NCI-H2227 (cell line): ENCODE measurements at regions not wholly inside any gene's neighbourhood (a gene's known extent, or its start where the extent isn't known, plus 50 kb on each side); places are given as distances from the start of the nearest gene placed in this dataset.
"Not testable (repeated sequence)": the region's sequence is repeated elsewhere in the genome, so short reads cannot be mapped to it uniquely, and the experiment has no call there.

ENCODE experiments used
- DNase-seq: peaks from one replicate; lab custom pipeline; 2025; ENCODE audit not compliant: unreplicated experiment; lab: John Stamatoyannopoulos, UW

DNA sequence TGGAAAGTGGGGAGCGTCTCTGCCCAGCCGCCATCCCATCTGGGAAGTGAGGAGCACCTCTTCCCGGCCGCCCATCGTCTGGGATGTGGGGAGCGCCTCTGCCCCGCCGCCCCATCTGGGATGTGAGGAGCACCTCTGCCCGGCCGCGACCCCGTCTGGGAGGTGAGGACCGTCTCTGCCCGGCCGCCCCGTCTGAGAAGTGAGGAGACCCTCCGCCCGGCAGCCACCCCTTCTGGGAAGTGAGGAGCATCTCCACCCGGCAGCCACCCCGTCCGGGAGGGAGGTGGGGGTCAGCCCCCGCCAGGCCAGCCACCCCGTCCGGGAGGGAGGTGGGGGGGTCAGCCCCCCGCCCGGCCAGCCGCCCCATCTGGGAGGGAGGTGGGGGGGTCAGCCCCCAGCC, 190.0 kb upstream of the MGAT5 start:
- not testable (repeated sequence) for DNase-seq

DNA sequence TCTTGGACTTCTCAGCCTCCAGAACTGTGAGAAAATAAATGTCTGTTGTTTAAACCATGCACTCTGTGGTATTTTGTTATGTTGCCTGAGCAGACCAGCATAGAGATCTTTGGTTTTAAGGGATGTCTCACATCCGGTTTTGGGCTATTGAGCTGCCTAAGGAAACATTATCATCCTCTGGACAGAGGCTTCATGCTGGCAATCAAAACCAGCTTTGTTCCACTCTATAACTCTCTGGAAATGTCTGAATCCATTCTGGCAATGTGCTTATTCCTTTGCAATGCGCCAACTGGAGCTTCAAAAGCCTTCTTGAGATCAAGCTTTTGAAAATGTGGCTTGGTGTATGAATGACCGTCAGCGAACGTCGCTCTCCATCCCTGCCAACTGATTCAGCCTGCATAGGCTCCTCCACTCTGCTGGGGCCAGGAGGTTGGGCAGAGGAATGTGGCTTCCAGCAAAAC, 183.6 kb upstream of the MGAT5 start:
- DNase-seq, result no peak

DNA sequence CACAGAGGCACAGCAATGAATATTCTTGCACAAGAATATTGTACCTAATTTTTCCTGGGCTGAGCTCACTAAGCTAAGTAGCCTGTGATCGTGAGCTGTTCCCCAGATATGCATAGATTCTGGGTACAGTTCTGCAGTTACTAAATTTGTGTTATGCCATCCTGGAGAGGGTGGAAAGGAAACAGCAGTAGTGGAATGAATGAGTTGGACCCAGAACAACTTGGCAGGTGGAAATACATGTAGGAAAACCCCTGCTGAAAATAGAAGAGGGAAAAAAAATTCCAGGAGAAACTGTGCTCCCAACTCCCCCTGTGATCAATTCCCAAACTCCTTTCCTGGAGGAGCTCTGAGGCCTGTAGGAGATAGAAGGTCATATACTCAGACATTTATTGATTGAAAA, 181.5 kb upstream of the MGAT5 start:
- DNase-seq, result no peak

DNA sequence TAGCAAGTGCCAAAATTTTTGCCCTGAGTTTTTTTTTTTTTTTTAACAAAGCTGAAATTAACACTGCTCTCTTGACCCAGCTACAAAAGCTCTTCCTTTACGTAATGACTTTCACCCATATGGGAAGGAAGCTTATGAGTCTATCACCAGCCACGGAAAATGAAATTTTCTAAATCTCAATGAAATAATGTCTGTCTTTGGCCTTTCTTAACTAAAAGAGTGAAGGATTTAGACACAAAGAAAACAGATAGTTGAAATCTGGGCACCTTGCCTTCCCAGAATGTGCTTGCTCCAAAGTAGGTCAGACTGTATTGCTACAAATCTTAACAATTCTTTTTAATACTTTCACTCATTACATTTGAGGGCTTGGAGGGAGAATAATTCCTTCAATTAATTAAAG, 180.8 kb upstream of the MGAT5 start:
- no peak for DNase-seq

DNA sequence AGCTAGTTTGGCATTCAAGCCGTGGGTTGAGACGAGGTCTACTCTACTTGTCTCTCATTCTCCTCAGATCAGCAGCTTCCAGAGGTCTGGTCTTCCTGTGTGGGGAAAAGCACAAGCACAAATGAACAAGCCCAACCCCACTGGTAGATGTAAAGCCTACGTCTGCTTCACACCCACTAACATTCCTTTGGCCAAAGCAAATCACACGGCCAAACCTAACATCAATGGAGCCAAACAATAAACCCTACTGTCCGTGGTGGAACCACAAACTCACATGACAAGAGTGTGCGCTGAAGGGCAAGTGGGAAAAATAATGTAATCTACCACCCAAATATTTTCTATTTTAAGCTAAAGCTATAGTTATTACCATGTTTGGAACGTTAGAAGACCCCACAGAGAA, 179.3 kb upstream of the MGAT5 start:
- no peak for DNase-seq

DNA sequence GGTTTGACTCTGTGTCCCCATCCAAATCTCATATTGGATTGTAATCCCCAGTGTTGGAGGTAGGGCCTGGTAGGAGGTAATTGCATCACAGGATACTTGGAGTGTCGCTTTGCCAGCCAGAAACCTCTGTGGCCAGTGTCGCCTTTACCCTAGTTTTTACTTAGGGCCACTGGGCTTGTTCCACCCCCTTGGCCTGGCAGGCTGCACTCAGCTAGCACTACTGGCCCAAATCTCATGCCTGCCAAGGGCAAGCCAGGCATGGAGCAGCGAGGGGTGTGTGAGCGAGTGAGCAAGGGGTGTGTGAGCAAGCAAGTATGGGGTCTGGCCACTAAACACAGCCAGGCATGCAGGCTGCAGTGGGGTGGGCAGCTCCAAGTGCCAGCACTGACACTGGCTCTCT, 178.7 kb upstream of the MGAT5 start:
- no peak for DNase-seq

DNA sequence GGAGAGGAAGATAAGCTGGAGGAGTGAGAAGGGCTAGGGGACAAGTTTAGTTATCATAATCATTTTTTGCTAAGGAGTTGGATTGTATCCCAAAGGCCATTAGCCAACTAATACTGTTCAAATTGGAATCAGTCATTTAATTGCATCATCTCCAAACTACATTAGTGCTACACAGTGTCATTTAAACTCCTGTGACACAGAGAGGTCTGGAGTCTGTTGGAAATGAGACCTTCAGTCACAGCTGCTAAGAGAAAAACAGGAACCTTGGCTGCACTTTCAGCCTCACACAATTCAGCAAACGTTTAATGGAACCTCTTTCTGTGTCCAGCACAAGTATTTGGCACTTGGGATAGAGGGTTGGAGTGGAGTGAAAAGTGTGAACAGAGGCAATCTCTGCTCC, 175.5 kb upstream of the MGAT5 start:
- no peak for DNase-seq

DNA sequence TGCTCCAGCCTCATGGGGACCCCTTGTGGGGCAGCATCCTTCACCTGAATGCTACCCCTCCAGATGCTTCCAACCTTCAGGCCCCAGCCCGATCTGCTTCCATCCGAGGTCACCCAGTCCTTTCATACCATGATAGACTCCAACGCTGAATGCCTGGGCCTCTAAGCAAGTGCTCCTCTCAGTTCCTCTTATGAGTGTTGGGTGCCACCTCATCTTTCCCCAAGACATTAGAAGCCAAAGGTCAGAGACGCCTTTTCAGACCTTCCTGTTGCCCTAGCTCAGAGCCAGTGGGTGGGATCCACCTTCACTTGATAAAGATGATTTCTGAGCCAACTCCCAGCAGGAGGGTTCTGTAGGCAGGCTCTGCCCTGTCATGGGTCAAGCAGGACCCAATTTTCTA, 174.5 kb upstream of the MGAT5 start:
- DNase-seq, result peak; percentile 16

DNA sequence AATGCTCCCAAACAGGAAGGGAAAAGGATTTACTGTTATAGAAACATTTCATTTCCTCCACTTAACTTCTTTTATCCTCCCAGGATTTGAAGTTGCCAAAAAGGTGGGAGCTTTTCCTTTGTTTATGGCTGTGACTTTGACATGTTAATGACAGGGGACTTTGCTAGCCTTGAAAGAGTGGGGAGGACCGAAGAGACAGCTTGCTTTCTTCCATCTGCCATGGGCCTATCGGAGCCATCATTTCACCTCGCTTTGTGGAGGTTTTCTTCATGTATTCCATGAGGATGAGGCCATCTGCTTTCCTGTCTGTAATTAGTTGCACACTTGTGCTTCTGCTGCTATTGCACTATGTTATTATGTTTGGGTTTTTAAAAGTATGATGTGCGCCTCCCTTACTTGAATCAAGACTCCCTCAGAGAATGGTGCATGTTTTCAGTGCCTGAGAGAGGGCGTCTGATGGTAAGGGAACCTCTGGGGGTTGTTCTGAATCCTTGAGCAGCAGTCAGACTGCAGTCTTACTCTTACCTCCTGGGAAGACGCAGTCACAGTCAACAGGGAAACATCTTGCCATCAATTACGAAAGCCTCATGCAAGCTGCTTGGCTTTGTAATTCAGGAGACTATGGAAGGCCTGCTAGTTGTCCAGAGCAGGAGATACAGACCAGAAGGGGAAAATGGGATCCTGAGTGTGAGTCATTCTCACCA, 173.3 kb upstream of the MGAT5 start:
- DNase-seq, result peak; percentile 91

DNA sequence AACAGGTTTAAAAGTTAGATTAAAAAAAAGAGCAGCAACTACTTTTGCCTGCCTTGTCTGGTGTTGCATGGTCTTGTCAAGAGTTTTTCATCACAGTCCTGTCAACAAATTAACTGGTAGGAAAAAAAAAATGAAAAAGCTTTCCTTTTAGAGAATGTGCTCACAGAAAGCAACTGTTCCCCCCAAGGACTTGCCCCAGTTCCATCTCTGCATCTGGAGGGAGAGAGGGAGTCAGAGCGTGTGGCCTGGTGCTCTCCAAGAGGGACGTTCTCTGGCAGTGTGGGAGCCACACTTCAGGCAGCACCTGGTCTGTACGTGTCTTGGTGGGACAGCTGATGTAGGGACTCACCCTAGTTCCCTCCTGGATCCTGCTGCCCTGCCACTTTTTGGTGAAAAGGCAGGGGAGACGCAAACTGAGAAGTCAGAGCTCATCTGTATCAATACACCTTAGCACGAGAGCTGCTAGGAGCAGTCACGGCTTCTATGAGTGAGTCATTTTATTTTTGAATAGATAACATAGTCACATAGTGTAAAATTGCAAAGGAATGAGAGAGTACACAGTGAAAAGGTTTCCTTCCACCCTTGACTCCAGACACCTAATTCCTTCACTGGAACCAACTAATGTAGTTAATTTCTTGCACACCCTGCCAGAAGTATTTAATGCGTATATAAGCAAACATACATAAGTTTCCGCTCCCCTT, 172.5 kb upstream of the MGAT5 start:
- no peak for DNase-seq

DNA sequence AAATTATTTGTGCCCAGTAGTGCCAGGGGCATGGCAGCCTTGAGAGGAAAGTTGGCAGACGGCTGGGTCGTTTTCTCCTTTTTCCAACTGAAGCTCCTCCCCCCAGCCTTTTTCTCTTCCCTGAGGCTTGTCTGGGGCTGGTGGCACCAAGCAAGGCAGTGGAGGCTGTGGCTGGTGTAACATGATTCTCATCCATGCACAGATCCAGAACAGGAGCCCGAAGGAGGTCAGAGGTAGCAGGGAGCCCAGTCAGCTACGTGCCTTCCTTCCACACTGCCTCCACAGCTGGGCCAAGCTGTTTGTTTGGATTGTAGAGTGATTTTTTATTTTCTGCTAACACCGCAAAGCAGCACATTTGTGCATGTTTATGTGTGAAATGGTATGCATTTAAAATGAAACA, 170.3 kb upstream of the MGAT5 start:
- no peak for DNase-seq

DNA sequence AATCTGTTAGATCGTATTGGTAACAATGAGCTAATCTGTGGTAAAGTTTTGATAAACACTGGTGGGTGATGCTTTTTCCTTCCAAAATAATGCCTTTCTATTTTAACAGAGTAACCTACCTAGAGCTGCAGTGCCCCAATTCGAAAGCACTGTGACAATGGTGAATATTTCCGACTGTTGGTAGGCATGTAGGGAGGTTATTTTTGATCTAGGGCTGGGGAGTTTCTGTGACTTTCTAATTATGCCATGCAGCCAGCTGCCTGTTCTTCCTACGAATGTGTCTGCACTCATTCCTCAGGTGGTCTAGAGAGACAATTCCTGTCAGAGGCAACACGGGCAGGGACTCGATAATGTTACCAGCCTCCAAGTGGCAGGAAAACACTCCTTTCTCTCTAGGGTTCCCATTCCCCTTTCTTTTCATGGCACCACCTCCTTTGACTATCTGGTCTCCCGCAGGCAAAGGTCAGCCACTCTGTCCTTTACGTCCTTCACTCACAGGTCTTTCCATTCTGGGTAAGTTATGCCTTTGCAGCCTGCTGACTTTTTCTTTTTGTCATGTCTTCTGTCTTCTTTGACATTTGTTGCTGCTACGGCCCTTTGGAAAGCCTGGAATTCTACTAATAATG, 167.2 kb upstream of the MGAT5 start:
- peak; percentile 19 for DNase-seq

DNA sequence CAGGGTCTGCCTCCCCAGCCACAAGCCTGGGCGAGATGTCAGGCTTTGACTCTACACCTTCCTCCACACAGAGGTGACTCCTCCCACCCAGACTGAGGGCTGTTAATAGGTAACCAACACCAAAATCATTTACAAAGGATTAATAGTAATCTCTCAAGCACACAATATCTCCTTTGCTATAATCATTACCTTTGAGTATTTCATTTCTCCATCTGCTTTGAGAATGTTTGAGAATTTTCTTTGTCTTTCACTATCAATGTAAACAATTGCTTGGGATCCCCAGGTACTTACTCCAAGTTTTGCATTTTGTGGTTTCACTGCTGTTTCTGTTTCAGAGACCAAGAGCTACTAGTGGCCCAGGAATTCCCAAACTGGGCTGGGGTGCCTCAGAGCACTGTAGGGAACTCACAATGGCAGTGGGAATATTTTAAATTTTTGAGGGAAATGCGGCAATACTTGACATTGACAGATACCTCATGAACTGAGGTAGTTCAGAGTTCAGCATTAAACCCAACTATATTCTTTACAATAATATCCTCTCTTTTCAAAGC, 166.4 kb upstream of the MGAT5 start:
- DNase-seq, result no peak

DNA sequence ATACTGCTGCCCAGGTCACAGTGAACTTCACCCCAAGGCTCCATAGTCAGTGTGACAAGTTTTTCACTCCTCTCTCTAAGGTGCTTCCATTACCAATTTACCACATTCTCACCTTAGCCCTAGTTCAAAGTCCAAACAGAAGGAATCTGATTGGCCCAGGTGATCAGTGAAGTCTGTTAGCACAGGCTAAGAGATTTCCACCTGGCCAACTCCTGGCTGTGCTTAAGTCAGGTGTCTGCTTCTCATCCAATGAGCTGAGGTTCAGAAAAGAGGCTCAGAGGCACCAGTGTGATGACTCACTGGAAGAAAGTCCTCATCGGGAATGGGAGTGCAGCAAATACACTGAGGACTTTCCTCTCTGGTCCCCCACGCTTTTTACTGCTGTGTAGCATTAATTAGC, 164.4 kb upstream of the MGAT5 start:
- no peak for DNase-seq

DNA sequence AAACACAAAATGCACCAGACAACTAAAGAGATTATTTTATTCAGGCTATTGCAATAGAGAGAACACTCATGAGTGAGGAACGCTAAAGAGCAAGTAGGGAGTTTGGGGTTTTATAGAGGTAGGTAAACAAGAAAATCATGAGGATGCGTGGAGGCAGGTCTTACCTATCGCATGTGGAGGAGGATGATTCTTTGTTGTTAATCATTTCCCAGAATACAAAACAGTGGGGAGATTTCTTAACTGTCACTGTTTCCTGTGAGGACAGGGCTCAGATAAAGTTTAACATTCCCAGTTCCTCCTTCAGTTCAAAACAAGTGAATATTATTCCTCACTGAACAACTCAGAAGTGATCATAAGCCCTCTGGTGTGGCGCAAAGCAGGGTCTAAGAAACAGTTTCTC, 156.1 kb upstream of the MGAT5 start:
- DNase-seq, result no peak

DNA sequence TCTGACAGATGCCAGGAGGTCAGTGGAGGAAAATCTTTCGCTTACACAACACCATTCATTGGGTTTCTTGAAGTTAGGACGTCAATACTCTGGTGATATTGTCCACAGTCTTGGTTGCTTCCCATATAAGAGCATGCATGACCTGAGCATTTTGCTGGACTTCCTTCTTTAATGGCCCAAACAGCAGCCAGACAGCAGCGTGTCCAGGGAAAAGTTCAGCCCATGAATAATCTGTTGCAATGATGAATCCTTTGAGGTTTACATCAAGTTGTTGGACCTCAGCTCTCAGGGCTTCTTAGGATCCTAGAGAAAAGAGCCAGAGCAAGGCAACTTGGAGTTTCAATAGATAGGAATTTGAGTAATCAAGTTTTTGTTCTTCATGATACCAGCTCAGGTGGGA, 155.6 kb upstream of the MGAT5 start:
- DNase-seq, result no peak

DNA sequence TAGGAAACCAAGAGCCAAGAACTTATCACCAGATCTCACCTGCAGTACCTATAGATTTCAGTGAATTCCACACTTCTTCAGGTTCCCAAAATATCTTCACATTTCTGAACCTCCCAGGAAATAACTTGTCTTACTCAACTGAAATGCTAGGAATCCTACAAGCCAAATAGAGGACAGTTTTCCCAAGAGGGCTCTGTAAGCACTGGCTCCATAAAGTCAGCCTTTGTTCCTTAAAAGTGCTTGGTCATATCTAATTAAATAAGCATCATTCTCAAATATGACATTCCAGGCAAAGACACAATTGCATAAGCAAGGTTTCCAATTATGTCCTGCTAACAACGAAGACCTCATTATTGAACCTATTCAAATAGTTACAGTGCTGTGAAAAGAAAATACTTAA, 154.6 kb upstream of the MGAT5 start:
- no peak for DNase-seq

DNA sequence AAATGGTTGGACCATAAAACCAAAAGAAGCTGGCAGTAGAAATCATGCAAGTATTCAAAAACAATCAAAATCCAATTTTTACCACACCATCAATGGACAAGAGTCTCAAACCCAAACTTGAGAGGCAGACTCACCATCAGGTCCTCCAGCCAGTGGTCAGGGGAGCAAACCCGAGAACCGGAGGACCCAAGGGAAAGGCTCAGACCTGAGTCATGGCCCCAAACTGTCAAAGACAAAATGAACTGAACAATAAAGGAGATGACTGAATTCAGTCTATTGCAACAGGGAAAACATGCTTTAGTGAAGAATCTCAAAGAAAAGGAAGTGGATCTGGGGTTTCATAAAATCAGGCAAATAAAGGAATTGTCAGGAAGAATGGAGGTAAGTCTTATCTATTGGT, 150.7 kb upstream of the MGAT5 start:
- DNase-seq, result no peak

DNA sequence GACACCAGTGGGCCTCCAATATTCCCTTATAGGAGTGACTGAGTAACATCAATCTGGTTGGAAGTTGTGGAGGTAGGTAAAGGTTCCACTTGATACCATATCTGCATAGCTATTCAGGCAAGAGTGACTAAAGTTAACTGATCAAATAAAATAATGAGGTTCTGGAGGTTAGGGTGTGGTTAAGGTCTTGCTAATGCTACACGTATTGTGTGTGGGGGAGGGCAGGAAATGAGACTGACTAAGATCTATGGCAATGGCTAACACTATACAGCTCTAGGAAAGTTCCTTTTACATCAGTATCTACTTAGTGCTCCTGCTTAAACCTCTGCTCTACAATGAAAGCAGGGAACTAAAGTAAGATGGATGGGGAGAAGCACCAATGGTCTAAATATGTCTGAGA, 149.1 kb upstream of the MGAT5 start:
- DNase-seq, result no peak

DNA sequence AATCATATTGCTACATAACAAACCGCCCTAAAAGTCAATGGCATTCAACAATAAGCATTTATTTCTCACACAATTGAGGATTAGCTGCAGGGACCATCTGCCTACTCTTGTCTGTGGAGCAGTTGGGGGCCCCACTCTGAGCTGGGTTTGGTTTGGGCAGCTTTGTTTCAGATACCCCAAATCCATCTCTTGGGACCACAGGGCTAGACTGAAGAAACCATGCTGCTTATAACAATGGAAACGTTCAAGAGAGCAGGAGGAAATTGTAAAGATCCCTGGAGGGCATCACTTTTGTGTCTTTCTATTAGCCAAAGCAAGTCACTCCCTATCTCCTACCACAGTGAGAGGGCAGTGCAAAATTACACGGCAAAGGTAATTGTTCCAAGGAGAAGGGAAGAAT, 146.5 kb upstream of the MGAT5 start:
- DNase-seq, result no peak

DNA sequence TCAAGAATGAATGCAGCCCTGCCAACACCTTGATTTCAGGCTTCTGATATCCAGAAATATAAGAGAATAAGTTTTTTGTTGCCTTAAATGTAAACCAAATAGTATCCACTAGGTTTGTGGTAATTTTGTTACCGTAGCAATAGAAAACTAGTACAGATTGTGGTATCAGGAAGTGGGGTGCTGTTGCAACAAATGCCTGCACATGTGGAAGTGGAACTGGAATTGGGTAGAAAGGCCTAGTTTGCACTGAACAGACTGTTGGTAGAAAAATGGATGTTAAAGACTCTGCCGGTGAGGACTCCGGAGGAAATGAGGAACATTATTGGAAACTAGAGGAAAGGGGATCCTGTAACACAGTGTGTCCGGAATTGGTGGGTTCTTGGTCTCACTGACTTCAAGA, 145.8 kb upstream of the MGAT5 start:
- no peak for DNase-seq

DNA sequence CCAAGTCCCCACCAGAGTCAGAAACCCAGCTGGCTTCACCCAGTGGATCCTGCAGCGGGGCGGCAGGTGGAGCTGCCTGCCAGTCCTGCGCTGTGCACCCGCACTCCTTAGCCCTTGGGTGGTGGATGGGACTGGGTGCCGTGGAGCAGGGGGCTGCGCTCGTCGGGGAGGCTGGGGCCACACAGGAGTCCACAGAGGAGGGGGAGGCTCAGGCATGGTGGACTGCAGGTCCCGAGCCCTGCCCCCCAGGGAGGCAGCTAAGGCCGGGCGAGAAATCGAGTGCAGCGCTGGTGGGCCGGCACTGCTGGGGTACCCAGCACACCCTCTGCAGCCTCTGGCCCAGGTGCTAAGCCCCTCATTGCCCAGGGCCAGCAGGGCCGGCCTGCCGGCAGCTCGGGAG, 144.6 kb upstream of the MGAT5 start:
- DNase-seq, result no peak
